ENCODE measurements at regions not wholly inside any gene's neighbourhood (a gene's known extent, or its start where the extent isn't known, plus 50 kb on each side); places are given as distances from the start of the nearest gene placed in this dataset.

GRCh38 chr10:10870523-10871241, 147.0 kb upstream of the CELF2 start:
- no peak overlapping the region for H3K27ac Mint-ChIP-seq
- H3K9me3 Mint-ChIP-seq: no peaks in the 10 kb centered on the region
- no peak for ATAC-seq
- DNase-seq (ENCODE audit: low spot score in 2 of 2): no peak
- no peaks in the 10 kb centered on the region for H3K36me3 Mint-ChIP-seq

DNA sequence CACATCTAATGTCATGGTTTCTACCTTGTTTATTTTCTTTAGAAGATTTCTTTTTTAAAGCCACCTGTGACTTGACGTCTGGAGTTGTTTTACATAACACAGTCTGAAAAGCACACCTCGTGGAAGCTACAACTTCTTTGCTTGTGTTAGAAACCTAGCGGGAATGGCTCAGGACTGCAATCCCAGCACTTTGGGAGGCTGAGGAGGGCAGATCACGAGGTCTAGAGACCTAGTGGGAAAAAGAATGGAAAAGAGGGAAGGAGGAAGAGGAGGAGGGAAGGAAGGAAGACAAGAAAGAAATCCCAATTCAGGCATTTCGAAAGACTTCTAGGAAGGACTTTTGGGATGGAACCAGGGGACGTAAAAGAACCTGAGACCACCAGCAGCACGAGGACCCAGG, 146.3 kb upstream of the CELF2 start:
- Mint-ChIP-seq H3K9me3 (no peaks in the 10 kb centered on the region), H3K36me3 (no peaks in the 10 kb centered on the region), H3K27ac (no peak overlapping the region)
- DNase-seq (ENCODE audit: low spot score in 2 of 2): no peak
- ATAC-seq: no peak

GRCh38 chr10:10872035-10872673, 145.5 kb upstream of the CELF2 start:
- Mint-ChIP-seq H3K36me3 (no peaks in the 10 kb centered on the region), H3K9me3 (no peaks in the 10 kb centered on the region), H3K27ac (no peak overlapping the region)
- DNase-seq (ENCODE audit: low spot score in 2 of 2) (no peak), ATAC-seq (no peak)

GRCh38 chr10:10872764-10873163, 144.9 kb upstream of the CELF2 start:
- ATAC-seq (no peak), DNase-seq (ENCODE audit: low spot score in 2 of 2) (no peak)
- Mint-ChIP-seq H3K36me3 (no peaks in the 10 kb centered on the region), H3K27ac (no peak overlapping the region), H3K9me3 (no peaks in the 10 kb centered on the region)

DNA sequence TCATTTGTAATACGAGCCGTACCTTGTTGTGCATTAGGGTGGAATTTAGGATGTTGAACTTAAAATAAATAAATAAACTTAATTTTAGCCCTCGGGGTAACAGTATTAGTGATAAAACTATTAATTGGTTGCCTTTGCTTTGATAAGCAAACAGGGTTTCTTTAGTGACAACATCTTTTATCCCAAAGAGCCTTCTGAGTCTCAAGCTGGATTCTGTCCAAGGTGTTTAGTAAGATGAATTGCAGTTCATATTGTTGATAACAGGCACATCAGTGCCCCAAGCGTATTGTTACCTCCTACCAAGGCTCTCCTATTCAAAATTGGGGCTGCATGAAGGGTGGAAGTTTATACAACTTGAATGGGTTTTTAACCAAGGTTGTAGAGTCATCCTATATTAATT, 144.4 kb upstream of the CELF2 start:
- no peak for ATAC-seq
- Mint-ChIP-seq H3K36me3 (no peaks in the 10 kb centered on the region), H3K9me3 (no peaks in the 10 kb centered on the region), H3K27ac (no peak overlapping the region)
- no peak for DNase-seq (ENCODE audit: low spot score in 2 of 2)

DNA sequence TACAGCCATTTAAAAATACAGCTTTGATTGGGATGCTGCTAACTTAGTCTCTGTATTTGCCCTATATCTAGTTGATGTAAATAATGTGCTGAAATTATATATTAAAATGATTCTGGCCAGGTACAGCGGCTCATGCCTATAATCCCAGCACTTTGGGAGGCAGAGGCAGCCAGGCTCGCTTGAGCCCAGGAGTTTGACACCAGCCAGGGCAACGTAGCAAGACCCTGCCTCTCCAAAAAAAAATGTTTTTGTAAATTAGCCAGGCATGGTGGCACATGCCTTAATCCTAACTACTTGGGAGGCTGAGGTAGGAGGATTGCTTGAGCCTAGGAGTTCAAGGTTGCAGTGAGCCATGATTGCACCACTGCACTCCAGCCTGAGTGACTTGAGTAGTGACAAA, 143.8 kb upstream of the CELF2 start:
- H3K9me3 Mint-ChIP-seq: no peaks in the 10 kb centered on the region
- no peak overlapping the region for H3K27ac Mint-ChIP-seq
- no peaks in the 10 kb centered on the region for H3K36me3 Mint-ChIP-seq
- ATAC-seq (no peak), DNase-seq (ENCODE audit: low spot score in 2 of 2) (no peak)

GRCh38 chr10:10878963-10879362, 138.7 kb upstream of the CELF2 start:
- H3K27ac Mint-ChIP-seq: no peak overlapping the region
- no peak for DNase-seq (ENCODE audit: low spot score in 2 of 2)
- no peak for ATAC-seq
- H3K36me3 Mint-ChIP-seq: peaks cover 0 to 1% of the 10 kb centered on the region in 2 donors
- H3K9me3 Mint-ChIP-seq: peaks cover 0 to 3% of the 10 kb centered on the region in 2 donors

GRCh38 chr10:10881117-10881813, 136.4 kb upstream of the CELF2 start:
- Mint-ChIP-seq H3K36me3 (peaks cover 10 to 11% of the 10 kb centered on the region in 2 donors), H3K27ac (no peak overlapping the region), H3K9me3 (peaks cover 5 to 16% of the 10 kb centered on the region in 2 donors)
- ATAC-seq: no peak
- DNase-seq (ENCODE audit: low spot score in 2 of 2): no peak

DNA sequence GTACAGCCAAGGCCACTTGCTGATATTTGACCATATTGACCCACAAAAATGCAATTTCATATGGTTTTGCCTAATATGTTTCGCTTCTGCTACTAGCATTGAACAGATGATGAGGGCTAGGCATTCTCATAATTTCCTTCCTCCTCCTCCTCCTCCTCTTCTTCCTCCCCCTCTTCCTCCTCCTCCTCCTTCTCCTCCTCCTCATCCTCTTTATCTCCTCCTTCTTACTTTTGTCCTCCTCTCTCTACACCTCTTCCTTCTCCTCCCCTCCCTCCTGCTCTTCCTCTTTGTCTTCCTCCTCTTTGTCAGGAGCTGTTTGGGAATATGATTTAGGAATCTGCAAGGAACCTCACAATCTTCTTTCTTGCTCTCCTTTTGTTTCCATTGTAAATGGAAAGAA, 133.9 kb upstream of the CELF2 start:
- DNase-seq (ENCODE audit: low spot score in 2 of 2) (no peak), ATAC-seq (no peak)
- H3K9me3 Mint-ChIP-seq: peaks cover 5 to 16% of the 10 kb centered on the region in 2 donors
- H3K27ac Mint-ChIP-seq: no peak overlapping the region
- H3K36me3 Mint-ChIP-seq: peaks cover 10 to 11% of the 10 kb centered on the region in 2 donors

- DNase-seq (ENCODE audit: low spot score in 2 of 2): no peak
- Mint-ChIP-seq H3K27ac (no peak overlapping the region), H3K36me3 (peaks cover 10 to 11% of the 10 kb centered on the region in 2 donors)
Observed at GRCh38 chr10:10886861-10887531, 130.7 kb upstream of the CELF2 start.

DNA sequence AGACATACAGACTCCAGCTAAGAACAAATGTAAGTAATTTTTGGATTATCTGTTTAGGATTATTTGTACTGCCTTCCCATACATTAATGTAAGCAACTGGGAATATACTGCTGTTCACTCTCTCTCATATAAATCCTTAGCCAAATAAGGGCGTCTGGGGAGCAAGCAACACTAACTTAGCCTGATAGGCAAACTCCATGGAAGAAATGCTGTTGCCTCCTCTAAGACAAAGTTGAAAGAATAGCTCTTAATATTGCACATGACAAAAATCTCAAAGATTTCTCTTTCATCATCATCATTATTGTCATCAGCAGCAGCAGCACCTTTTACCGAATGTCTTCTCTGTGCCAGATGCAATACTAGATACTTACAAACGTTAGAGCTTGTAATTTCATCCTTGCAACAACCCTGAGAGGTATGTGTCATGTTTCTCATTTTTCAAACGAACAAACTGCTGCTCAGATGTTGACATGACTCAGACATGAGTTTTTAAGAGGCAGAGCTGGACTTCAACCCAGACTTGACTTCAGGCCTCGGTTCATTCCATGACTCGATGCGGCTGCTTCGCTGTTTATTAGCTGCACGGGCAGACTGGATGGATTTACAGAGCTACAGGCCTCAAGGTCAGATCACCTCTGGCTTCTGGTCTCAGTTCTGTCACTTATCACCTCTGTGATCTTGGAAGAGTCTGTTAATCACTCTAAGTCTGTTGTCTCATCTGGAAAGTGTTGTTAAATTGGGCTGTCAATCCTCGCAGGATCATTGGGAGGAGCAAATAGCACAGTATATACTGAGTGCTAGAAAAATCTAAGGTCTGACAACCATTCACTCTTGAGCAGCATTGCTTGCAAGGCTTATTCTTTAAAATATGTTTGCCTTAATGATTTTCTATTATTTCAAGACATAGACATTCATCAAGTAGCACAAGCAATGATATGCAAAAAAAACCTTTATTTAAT, 126.3 kb upstream of the CELF2 start:
- H3K27ac Mint-ChIP-seq: no peak overlapping the region
- peaks cover 6 to 21% of the 10 kb centered on the region in 2 donors for H3K9me3 Mint-ChIP-seq
- H3K36me3 Mint-ChIP-seq: peaks cover 5 to 8% of the 10 kb centered on the region in 2 donors
- DNase-seq (ENCODE audit: low spot score in 2 of 2): no peak
- peak in 1 of 2 donors; percentile 51 for ATAC-seq

More at GRCh38 chr10:10886861-10887531, 130.7 kb upstream of the CELF2 start:
- H3K9me3 Mint-ChIP-seq: peaks cover 5 to 16% of the 10 kb centered on the region in 2 donors
- no peak for ATAC-seq

GRCh38 chr10:10892290-10892875, 125.3 kb upstream of the CELF2 start:
- no peak for ATAC-seq
- no peak for DNase-seq (ENCODE audit: low spot score in 2 of 2)
- Mint-ChIP-seq H3K9me3 (peaks cover 6 to 21% of the 10 kb centered on the region in 2 donors), H3K36me3 (peaks cover 5 to 8% of the 10 kb centered on the region in 2 donors), H3K27ac (no peak overlapping the region)

DNA sequence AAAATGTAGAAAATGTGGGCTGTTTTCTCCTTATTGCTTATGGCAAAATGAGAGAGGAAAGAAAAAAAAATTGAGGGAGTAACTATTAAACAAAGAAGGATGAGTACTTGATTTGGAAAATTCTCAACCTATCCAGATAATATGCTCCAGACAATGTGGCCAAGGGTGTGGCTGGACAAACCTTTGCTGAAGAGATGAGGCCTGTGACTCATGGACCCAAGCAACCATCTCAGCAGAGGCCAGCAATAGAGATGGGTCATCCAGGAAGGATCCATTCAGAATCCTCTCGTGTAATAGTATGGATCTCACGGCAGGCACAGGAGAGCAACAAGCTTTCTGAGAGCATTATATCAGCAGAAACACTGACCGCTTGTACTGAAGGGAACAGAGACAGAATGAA, 120.3 kb upstream of the CELF2 start:
- Mint-ChIP-seq H3K9me3 (peaks cover 6 to 21% of the 10 kb centered on the region in 2 donors), H3K36me3 (peaks cover 5 to 8% of the 10 kb centered on the region in 2 donors), H3K27ac (no peak overlapping the region)
- DNase-seq (ENCODE audit: low spot score in 2 of 2): no peak
- ATAC-seq: no peak

DNA sequence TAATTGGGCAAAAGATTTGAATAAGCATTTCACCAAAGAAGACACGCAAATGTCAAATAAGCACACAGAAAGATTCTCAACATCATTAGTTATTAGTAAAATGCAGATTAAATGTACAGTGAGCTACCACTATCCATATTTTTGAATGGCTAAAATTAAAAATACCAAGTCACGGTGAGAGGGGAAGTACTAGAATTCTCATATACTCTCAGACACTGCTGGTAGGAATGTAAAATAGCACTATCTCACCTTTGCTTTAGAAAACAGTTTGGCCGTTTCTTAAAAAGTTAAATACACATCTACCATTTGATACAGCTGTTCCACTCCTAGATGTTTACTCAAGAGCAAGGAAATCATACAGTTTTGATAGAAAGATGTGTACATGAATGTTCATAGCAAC, 115.8 kb upstream of the CELF2 start:
- H3K27ac Mint-ChIP-seq: no peak overlapping the region
- H3K36me3 Mint-ChIP-seq: no peaks in the 10 kb centered on the region
- ATAC-seq (no peak), DNase-seq (ENCODE audit: low spot score in 2 of 2) (no peak)
- no peaks in the 10 kb centered on the region for H3K9me3 Mint-ChIP-seq

DNA sequence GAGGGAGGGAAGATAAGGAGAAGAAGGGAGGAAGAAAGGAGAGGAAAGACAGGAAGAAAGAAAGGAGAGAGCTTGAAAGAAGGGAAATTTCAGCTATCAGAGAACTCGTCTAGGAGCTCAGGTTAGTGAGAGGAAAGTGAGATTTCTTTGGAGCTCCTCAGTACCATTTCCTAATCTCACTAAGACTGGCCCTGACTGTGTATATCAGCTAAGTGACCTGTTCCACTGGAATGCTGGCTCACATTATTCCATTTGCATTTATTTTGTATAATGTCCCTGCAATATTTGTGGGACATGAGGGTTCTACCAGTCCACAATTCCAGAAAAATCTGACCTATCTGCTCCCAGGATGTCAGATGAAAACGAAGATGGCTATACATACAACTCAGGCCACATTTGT, 114.7 kb upstream of the CELF2 start:
- H3K36me3 Mint-ChIP-seq: no peaks in the 10 kb centered on the region
- no peaks in the 10 kb centered on the region for H3K9me3 Mint-ChIP-seq
- DNase-seq (ENCODE audit: low spot score in 2 of 2) (no peak), ATAC-seq (no peak)
- H3K27ac Mint-ChIP-seq: no peak overlapping the region

- no peak for DNase-seq (ENCODE audit: low spot score in 2 of 2)
- H3K9me3 Mint-ChIP-seq: no peaks in the 10 kb centered on the region
- no peaks in the 10 kb centered on the region for H3K36me3 Mint-ChIP-seq
- H3K27ac Mint-ChIP-seq: no peak overlapping the region
- peak in 1 of 2 donors; percentile 47 for ATAC-seq
Observed at GRCh38 chr10:10903620-10904019, 114.1 kb upstream of the CELF2 start.

Measured in activated naive CD4-positive, alpha-beta T cell treated with anti-CD3 and anti-CD28 coated beads, Interleukin-2, amount 50 U/mL, for 72 hours (primary cell).